Subcutaneous abdominal adipose tissue (tissue), 5 donors: ENCODE measurements at regions not wholly inside any gene's neighbourhood (a gene's known extent, or its start where the extent isn't known, plus 50 kb on each side); places are given as distances from the start of the nearest gene placed in this dataset.

Source experiments
- H3K27ac ChIP-seq: one replicate; pipeline ENCODE4 v1.7.0; 2013; ENCODE audit warnings: low read depth, mild to moderate bottlenecking, inconsistent platforms, low read length, moderate library complexity
- H3K27me3 ChIP-seq, 5 donors: one replicate each; pipeline ENCODE4 v1.7.0; 2013; ENCODE audit warnings: low read length in 5 of 5, inconsistent platforms in 1 of 5; ENCODE audit not compliant: control insufficient read depth in 5 of 5, insufficient read depth in 4 of 5
- H3K36me3 ChIP-seq, 5 donors: one replicate each; pipeline ENCODE4 v1.7.0; 2013; ENCODE audit warnings: low read length in 5 of 5; ENCODE audit not compliant: control insufficient read depth in 5 of 5, insufficient read depth in 5 of 5
- H3K4me1 ChIP-seq, 5 donors: one replicate each; pipeline ENCODE4 v1.7.0; 2013; ENCODE audit warnings: low read length in 5 of 5, mild to moderate bottlenecking in 3 of 5, moderate library complexity in 1 of 5; ENCODE audit not compliant: control insufficient read depth in 5 of 5, insufficient read depth in 5 of 5
- H3K4me3 ChIP-seq, 5 donors: one replicate each; pipeline ENCODE4 v1.7.0; 2013; ENCODE audit warnings: low read length in 5 of 5, low read depth in 1 of 5
- H3K9ac ChIP-seq, 5 donors: one replicate each; pipeline ENCODE4 v1.7.0; 2013; ENCODE audit warnings: low read length in 5 of 5, mild to moderate bottlenecking in 4 of 5, moderate library complexity in 3 of 5
- H3K9me3 ChIP-seq, 5 donors: one replicate each; pipeline ENCODE4 v1.7.0; 2013; ENCODE audit warnings: low read length in 5 of 5; ENCODE audit not compliant: control insufficient read depth in 5 of 5
- donor health status: healthy.
- donor health status: healthy.
- donor health status: healthy.
- donor health status: healthy.
- donor health status: healthy.

- H3K4me3 ChIP-seq, result no peak overlapping the region
- H3K4me1 ChIP-seq, result no peaks in the 10 kb centered on the region
- no peaks in the 10 kb centered on the region for H3K36me3 ChIP-seq
- no peak overlapping the region for H3K27ac ChIP-seq
- H3K9ac ChIP-seq, result no peak overlapping the region
- H3K9me3 ChIP-seq, result no peaks in the 10 kb centered on the region
- H3K27me3 ChIP-seq, result peaks cover 0 to 3% (median 2%) of the 10 kb centered on the region in 5 donors
Measured at GRCh38 chr11:32039149-32039548, 51.7 kb upstream of the RCN1 start.

DNA sequence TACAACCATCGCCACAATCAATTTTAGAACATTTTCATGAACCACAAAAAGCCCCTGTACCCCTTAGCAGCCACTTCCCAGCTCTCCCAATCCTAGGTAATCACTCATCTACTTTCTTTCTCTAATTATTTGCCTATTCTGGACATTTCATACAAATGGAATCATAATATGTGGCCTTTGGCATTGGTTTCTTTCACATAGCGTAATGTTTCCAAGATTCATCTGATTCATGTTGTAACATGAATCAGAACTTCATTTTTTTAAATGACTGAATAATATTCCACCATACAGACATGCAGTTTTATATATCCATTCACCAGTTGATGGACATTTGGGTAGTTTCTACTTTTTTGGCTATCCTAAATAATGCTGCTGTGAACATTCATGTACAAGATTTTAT, 56.2 kb upstream of the RCN1 start:
- Histone ChIP-seq H3K4me3 (no peak overlapping the region), H3K9ac (no peak overlapping the region), H3K27me3 (peaks cover 0 to 8% (median 0%) of the 10 kb centered on the region in 5 donors), H3K36me3 (no peaks in the 10 kb centered on the region), H3K9me3 (no peaks in the 10 kb centered on the region), H3K4me1 (peaks cover 0 to under 1% (median 0%) of the 10 kb centered on the region in 5 donors), H3K27ac (no peak overlapping the region)

- Histone ChIP-seq H3K9me3 (no peaks in the 10 kb centered on the region), H3K9ac (no peak overlapping the region), H3K4me3 (no peak overlapping the region), H3K27me3 (peaks cover 0 to 8% (median 0%) of the 10 kb centered on the region in 5 donors), H3K4me1 (peaks cover 0 to 3% (median 0%) of the 10 kb centered on the region in 5 donors), H3K36me3 (no peaks in the 10 kb centered on the region), H3K27ac (no peak overlapping the region)
Measured at GRCh38 chr11:32034149-32034548, 56.7 kb upstream of the RCN1 start.

DNA sequence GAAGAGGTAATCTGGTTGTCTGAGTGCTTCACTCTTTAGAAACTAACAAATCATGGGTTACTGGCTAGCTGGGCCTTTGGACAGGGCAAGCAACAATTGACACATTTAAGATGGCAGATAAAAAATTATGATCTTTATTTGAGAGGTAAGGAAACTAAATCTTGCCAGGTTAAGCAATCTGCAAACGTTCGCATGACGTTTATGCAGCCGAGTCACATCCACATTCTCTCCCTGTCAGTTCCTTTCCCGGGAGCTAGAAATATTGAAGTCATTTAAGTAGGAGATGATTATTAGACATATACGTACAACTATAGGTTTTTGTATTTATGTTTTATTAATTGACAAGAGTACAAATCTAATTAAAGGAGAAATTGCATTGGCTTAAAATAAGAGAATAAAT, 57.4 kb upstream of the RCN1 start:
- H3K27me3 ChIP-seq, result peaks cover 0 to 8% (median 0%) of the 10 kb centered on the region in 5 donors
- H3K9me3 ChIP-seq, result no peaks in the 10 kb centered on the region
- H3K27ac ChIP-seq, result no peak overlapping the region
- no peak overlapping the region for H3K9ac ChIP-seq
- no peaks in the 10 kb centered on the region for H3K36me3 ChIP-seq
- H3K4me3 ChIP-seq, result no peak overlapping the region
- H3K4me1 ChIP-seq, result peaks cover 0 to 3% (median 0%) of the 10 kb centered on the region in 5 donors

DNA sequence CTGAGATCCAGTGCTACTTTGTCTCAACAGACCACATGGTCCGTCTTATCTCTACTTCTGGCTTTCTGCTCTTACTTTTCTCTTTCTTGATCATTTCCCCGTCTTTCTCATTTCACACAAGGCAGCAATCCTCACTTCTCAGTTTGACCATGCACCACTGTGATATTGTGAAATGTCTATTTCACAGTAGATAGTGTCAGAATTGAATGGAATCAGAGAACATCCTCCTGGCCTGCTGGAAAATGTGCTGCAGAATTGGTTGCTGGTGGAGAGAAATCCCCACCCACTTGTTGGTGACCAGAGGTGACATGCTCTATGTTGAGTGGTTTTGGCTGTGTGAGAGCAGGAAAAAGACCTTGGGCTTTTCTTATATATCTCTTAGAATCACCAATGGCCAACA, 57.8 kb upstream of the RCN1 start:
- H3K27ac ChIP-seq, result no peak overlapping the region
- H3K4me1 ChIP-seq, result peaks cover 0 to 3% (median 0%) of the 10 kb centered on the region in 5 donors
- H3K27me3 ChIP-seq, result peaks cover 0 to 8% (median 0%) of the 10 kb centered on the region in 5 donors
- H3K9ac ChIP-seq, result no peak overlapping the region
- no peaks in the 10 kb centered on the region for H3K9me3 ChIP-seq
- H3K36me3 ChIP-seq, result no peaks in the 10 kb centered on the region
- no peak overlapping the region for H3K4me3 ChIP-seq

GRCh38 chr11:32032478-32032877, 58.4 kb upstream of the RCN1 start:
- Histone ChIP-seq H3K4me3 (no peak overlapping the region), H3K36me3 (no peaks in the 10 kb centered on the region), H3K9ac (no peak overlapping the region), H3K4me1 (peaks cover 0 to 3% (median 0%) of the 10 kb centered on the region in 5 donors), H3K27ac (no peak overlapping the region), H3K9me3 (no peaks in the 10 kb centered on the region), H3K27me3 (peaks cover 0 to 8% (median 0%) of the 10 kb centered on the region in 5 donors)

DNA sequence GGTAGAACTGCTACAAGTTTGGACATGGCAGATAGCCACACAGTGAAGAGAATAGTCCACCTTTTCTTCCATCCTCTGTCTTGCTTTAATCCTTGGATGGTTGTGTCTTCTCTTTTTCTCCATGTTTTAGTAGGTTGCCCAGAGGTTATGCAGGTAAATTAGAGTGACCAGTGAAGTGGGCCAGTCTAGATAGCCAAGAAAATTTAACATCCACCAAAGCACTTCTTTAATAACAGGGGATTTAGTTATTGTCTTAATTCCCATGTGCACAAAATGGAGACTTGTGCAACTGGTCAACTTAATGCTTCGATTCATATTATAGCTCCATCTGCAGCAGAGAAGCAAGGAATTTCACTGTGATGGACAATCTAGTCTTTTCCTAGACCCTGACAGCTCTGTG, 58.8 kb upstream of the RCN1 start:
- H3K27me3 ChIP-seq, result peaks cover 0 to 8% (median 0%) of the 10 kb centered on the region in 5 donors
- no peaks in the 10 kb centered on the region for H3K9me3 ChIP-seq
- no peak overlapping the region for H3K27ac ChIP-seq
- no peak overlapping the region for H3K4me3 ChIP-seq
- no peak overlapping the region for H3K9ac ChIP-seq
- no peaks in the 10 kb centered on the region for H3K36me3 ChIP-seq
- peaks cover 0 to 3% (median 0%) of the 10 kb centered on the region in 5 donors for H3K4me1 ChIP-seq

DNA sequence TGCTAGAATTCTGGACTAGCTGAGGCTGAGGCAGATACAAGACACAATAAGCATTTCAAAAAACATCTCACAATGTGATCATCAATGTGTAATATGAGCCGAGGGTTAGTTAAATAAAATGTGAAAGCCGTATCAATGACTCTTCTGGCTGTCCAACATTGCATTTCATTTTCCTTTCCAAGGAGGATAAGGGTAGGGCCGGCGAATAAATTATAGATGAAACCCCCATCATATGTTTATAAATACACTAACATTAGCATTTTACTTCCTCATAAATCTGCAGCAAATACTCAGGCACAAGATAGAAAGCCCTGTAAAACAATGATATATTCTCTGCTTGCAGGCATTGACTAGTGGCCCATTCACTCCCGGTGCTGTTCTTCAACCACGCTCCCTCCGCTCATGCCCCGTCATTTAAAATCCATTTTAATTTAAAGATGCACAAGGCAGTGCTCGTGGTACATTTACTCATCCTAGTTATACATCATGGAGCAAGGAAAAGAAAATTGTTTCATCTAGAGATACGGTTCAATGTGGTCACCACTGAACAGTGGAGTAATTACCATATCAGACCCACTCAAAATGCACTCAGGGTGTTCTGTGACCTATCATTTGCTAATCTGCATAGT, 59.9 kb upstream of the RCN1 start:
- Histone ChIP-seq H3K36me3 (no peaks in the 10 kb centered on the region), H3K4me1 (peaks cover 0 to 3% (median 0%) of the 10 kb centered on the region in 5 donors), H3K4me3 (no peak overlapping the region), H3K9me3 (no peaks in the 10 kb centered on the region), H3K9ac (no peak overlapping the region), H3K27me3 (peaks cover 0 to 8% (median 0%) of the 10 kb centered on the region in 5 donors), H3K27ac (no peak overlapping the region)

GRCh38 chr11:32029721-32030120, 61.2 kb upstream of the RCN1 start:
- no peak overlapping the region for H3K27ac ChIP-seq
- H3K9me3 ChIP-seq, result no peaks in the 10 kb centered on the region
- peaks cover 0 to 8% (median 0%) of the 10 kb centered on the region in 5 donors for H3K27me3 ChIP-seq
- no peak overlapping the region for H3K4me3 ChIP-seq
- H3K4me1 ChIP-seq, result peaks cover 0 to 3% (median 0%) of the 10 kb centered on the region in 5 donors
- no peak overlapping the region for H3K9ac ChIP-seq
- H3K36me3 ChIP-seq, result no peaks in the 10 kb centered on the region

GRCh38 chr11:32028201-32028600, 62.7 kb upstream of the RCN1 start:
- H3K4me3 ChIP-seq, result no peak overlapping the region
- no peak overlapping the region for H3K27ac ChIP-seq
- no peaks in the 10 kb centered on the region for H3K36me3 ChIP-seq
- H3K4me1 ChIP-seq, result peaks cover 0 to 3% (median 0%) of the 10 kb centered on the region in 5 donors
- H3K9ac ChIP-seq, result no peak overlapping the region
- H3K27me3 ChIP-seq, result peaks cover 0 to 6% (median 0%) of the 10 kb centered on the region in 5 donors
- H3K9me3 ChIP-seq, result no peaks in the 10 kb centered on the region
